MM.1S (cell line): ENCODE measurements at regions not wholly inside any gene's neighbourhood (a gene's known extent, or its start where the extent isn't known, plus 50 kb on each side); places are given as distances from the start of the nearest gene placed in this dataset.

Experiments
- DNase-seq: peaks from one replicate; pipeline ENCODE4 v3.0.0-alpha.2; 2015
- H2AFZ ChIP-seq: fragments of 300-600 bp; sonication (generic); 2 replicates; pipeline ENCODE4 v1.6.0; 2016; ENCODE audit warnings: antibody characterized with exemption, low read length
- H3F3A ChIP-seq: fragments of 300-600 bp; sonication (generic); 2 replicates; pipeline ENCODE4 v1.6.1; 2016; ENCODE audit warnings: mild to moderate bottlenecking, antibody characterized with exemption, low read length, moderate library complexity, mixed read lengths; ENCODE audit not compliant: insufficient read depth
- H3K27ac ChIP-seq: fragments of 300-600 bp; sonication (generic); 2 replicates; pipeline ENCODE4 v1.5.1; 2016; ENCODE audit warnings: mild to moderate bottlenecking, low read length
- H3K27me3 ChIP-seq: fragments of 300-600 bp; sonication (generic); replicated peaks from 2 replicates; pipeline ENCODE4 v1.6.0; 2016; ENCODE audit warnings: low read length; ENCODE audit not compliant: insufficient read depth
- H3K36me3 ChIP-seq: fragments of 300-600 bp; sonication (generic); replicated peaks from 2 replicates; pipeline ENCODE4 v1.6.1; 2016; ENCODE audit warnings: mild to moderate bottlenecking, low read length, mixed read lengths; ENCODE audit not compliant: insufficient read depth
- H3K4me1 ChIP-seq: fragments of 300-600 bp; sonication (generic); 2 replicates; pipeline ENCODE4 v1.6.1; 2016; ENCODE audit warnings: low read length, mixed read lengths
- H3K4me2 ChIP-seq: fragments of 300-600 bp; sonication (generic); 2 replicates; pipeline ENCODE4 v1.6.0; 2016; ENCODE audit warnings: low read depth, low read length
- H3K4me3 ChIP-seq: fragments of 300-600 bp; sonication (generic); 2 replicates; pipeline ENCODE4 v1.5.1; 2016; ENCODE audit warnings: low read length, mixed read lengths
- H3K79me2 ChIP-seq: fragments of 300-600 bp; sonication (generic); 2 replicates; pipeline ENCODE4 v1.6.1; 2016; ENCODE audit warnings: mixed run types, low read length, mixed read lengths
- H3K9ac ChIP-seq: fragments of 300-600 bp; sonication (generic); 2 replicates; pipeline ENCODE4 v1.6.1; 2016; ENCODE audit warnings: low read length, mixed read lengths
- H3K9me2 ChIP-seq: fragments of 300-600 bp; sonication (generic); replicated peaks from 2 replicates; pipeline ENCODE4 v1.6.1; 2016; ENCODE audit warnings: mild to moderate bottlenecking, low read length, mixed read lengths; ENCODE audit not compliant: insufficient read depth
- H3K9me3 ChIP-seq: fragments of 300-600 bp; sonication (generic); replicated peaks from 2 replicates; pipeline ENCODE4 v1.6.1; 2016; ENCODE audit warnings: mild to moderate bottlenecking, low read length, mixed read lengths; ENCODE audit not compliant: insufficient read depth
- H4K20me1 ChIP-seq: fragments of 300-600 bp; sonication (generic); 2 replicates; pipeline ENCODE4 v1.6.1; 2016; ENCODE audit warnings: mild to moderate bottlenecking, low read length, moderate library complexity, mixed read lengths; ENCODE audit not compliant: insufficient read depth
- EZH2 ChIP-seq: fragments of 300-600 bp; sonication (generic); optimal IDR thresholded peaks from 2 replicates; pipeline ENCODE3; 2017; ENCODE audit warnings: low read depth, mild to moderate bottlenecking, antibody characterized with exemption, low read length, mixed read lengths
- EZH2phosphoT487 ChIP-seq: fragments of 300-600 bp; sonication (generic); IDR thresholded peaks from 2 replicates; pipeline ENCODE4 v1.6.1; 2018; ENCODE audit warnings: antibody characterized with exemption, low read length
- TF ChIP-seq, protein P1 (sequence below): fragments of 300-600 bp; sonication (generic); IDR thresholded peaks from 2 replicates; pipeline ENCODE4 v1.5.1; 2016; ENCODE audit warnings: antibody characterized with exemption, low read length, mixed read lengths

GRCh38 chr2:163246135-163246534 is 407.6 kb upstream of the KCNH7 start:
- Histone ChIP-seq H3K9ac (no peak overlapping the region), H3K4me1 (no peaks in the 10 kb centered on the region), H4K20me1 (no peaks in the 10 kb centered on the region), H3K27me3 (no peaks in the 10 kb centered on the region), H3K9me2 (no peaks in the 10 kb centered on the region), H3K36me3 (no peaks in the 10 kb centered on the region), H2AFZ (no peak overlapping the region), H3F3A (no peaks in the 10 kb centered on the region), H3K79me2 (no peaks in the 10 kb centered on the region), H3K27ac (no peak overlapping the region), H3K4me3 (no peak overlapping the region), H3K4me2 (no peak overlapping the region), H3K9me3 (no peaks in the 10 kb centered on the region)
- TF ChIP-seq, protein P1, sequence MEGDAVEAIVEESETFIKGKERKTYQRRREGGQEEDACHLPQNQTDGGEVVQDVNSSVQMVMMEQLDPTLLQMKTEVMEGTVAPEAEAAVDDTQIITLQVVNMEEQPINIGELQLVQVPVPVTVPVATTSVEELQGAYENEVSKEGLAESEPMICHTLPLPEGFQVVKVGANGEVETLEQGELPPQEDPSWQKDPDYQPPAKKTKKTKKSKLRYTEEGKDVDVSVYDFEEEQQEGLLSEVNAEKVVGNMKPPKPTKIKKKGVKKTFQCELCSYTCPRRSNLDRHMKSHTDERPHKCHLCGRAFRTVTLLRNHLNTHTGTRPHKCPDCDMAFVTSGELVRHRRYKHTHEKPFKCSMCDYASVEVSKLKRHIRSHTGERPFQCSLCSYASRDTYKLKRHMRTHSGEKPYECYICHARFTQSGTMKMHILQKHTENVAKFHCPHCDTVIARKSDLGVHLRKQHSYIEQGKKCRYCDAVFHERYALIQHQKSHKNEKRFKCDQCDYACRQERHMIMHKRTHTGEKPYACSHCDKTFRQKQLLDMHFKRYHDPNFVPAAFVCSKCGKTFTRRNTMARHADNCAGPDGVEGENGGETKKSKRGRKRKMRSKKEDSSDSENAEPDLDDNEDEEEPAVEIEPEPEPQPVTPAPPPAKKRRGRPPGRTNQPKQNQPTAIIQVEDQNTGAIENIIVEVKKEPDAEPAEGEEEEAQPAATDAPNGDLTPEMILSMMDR, result no peak
- no peak for TF ChIP-seq EZH2phosphoT487
- no peak for TF ChIP-seq EZH2
- no peak for DNase-seq

DNA sequence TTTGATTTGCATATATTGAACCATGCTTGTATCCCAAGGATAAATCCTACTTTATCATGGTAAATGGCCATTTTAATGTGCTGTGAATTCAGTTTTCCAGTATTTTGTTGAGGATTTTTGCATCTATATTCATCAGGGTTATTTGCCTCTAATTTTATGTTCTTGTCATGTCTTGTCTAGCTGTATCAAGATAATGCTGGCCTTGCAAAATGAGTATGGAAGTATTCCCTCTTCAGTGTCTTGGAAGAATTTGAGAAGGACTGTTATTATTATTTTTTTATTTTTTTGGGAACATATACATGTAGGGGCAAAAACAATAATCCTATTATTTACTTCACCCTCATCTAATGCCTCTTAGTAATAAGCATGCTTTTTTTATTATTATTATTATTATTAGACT is 398.0 kb upstream of the KCNH7 start:
- H3K27me3 ChIP-seq, result no peaks in the 10 kb centered on the region
- H4K20me1 ChIP-seq, result no peaks in the 10 kb centered on the region
- H2AFZ ChIP-seq, result no peak overlapping the region
- H3K9ac ChIP-seq, result no peak overlapping the region
- no peaks in the 10 kb centered on the region for H3K9me2 ChIP-seq
- no peaks in the 10 kb centered on the region for H3K4me1 ChIP-seq
- no peaks in the 10 kb centered on the region for H3F3A ChIP-seq
- no peaks in the 10 kb centered on the region for H3K79me2 ChIP-seq
- H3K4me2 ChIP-seq, result no peak overlapping the region
- H3K36me3 ChIP-seq, result no peaks in the 10 kb centered on the region
- TF ChIP-seq EZH2phosphoT487, result no peak
- TF ChIP-seq, protein P1, result no peak
- TF ChIP-seq EZH2, result no peak
- H3K27ac ChIP-seq, result no peak overlapping the region
- H3K4me3 ChIP-seq, result no peak overlapping the region
- H3K9me3 ChIP-seq, result no peaks in the 10 kb centered on the region
- DNase-seq, result no peak

DNA sequence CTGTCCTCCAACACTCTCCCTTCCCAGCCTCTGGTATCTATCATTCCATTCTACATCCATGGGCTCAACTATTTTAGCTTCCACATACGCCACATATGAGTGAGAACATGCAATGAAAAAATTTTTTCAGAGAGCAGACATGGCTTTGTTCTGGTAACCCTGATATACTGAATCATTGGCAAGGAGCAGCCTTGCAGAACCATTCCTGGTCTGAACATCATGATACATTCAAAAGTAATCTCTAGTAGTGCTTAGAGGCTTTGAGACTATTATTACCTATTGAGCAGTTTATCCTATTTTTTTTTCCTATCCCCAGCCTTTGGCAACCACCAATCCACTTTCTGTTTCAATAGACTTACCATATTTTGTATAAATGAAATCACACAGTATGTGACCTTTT is 393.1 kb upstream of the KCNH7 start:
- Histone ChIP-seq H3F3A (no peaks in the 10 kb centered on the region), H3K4me1 (no peaks in the 10 kb centered on the region), H3K9me3 (no peaks in the 10 kb centered on the region), H3K27ac (no peak overlapping the region), H3K27me3 (no peaks in the 10 kb centered on the region), H3K4me2 (no peak overlapping the region), H3K9ac (no peak overlapping the region), H3K36me3 (no peaks in the 10 kb centered on the region), H3K79me2 (no peaks in the 10 kb centered on the region), H3K4me3 (no peak overlapping the region), H3K9me2 (no peaks in the 10 kb centered on the region), H4K20me1 (no peaks in the 10 kb centered on the region), H2AFZ (no peak overlapping the region)
- no peak for DNase-seq
- no peak for TF ChIP-seq EZH2
- TF ChIP-seq EZH2phosphoT487, result no peak
- TF ChIP-seq, protein P1, result no peak
